CD4-positive, alpha-beta T cell (primary cell): ENCODE measurements at regions not wholly inside any gene's neighbourhood (a gene's known extent, or its start where the extent isn't known, plus 50 kb on each side); places are given as distances from the start of the nearest gene placed in this dataset.

ENCODE experiments used
- ATAC-seq: fragments of 200-7000 bp; cut with Tn5 transposase; one replicate; pipeline ENCODE4 v1.10.0; 2022; ENCODE audit warnings: mild to moderate bottlenecking; ENCODE audit not compliant: poor library complexity
- CTCF ChIA-PET: fragments of 350-600 bp; sonication (Branson Sonifier 250); formaldehyde crosslinking; loops from one replicate; lab custom pipeline; 2021; ENCODE audit warnings: antibody characterized with exemption, inconsistent platforms; lab: Charles Lee
- POLR2A ChIA-PET: fragments of 350-600 bp; sonication (Branson Sonifier 250); formaldehyde crosslinking; loops from one replicate; lab custom pipeline; 2021; ENCODE audit warnings: antibody characterized with exemption, inconsistent platforms; lab: Charles Lee
- DNase-seq, 14 experiments: peaks; one replicate each; pipeline ENCODE4 v3.0.0-alpha.2; 2013 to 2020; ENCODE audit warnings: mixed read lengths in 2 of 14
- H3K27ac ChIP-seq, 2 donors: one replicate each; pipeline versions ENCODE4 v1.5.1 to v1.7.0; 2013; ENCODE audit warnings: low read length in 2 of 2, low read depth in 1 of 2, mild to moderate bottlenecking in 1 of 2
- H3K27me3 ChIP-seq, 2 experiments: 1 replicate in 1 of 2; 2 replicates in 1 of 2; pipeline versions ENCODE4 v1.6.1 to v1.7.0; 2013; ENCODE audit warnings: low read length in 2 of 2, control low read depth in 1 of 2, mild to moderate bottlenecking in 1 of 2, moderate library complexity in 1 of 2; ENCODE audit not compliant: insufficient read depth in 2 of 2, control insufficient read depth in 1 of 2
- H3K36me3 ChIP-seq: one replicate; pipeline ENCODE4 v1.6.1; 2013; ENCODE audit warnings: low read length, control low read depth; ENCODE audit not compliant: insufficient read depth
- H3K4me1 ChIP-seq: one replicate; pipeline ENCODE4 v1.6.1; 2013; ENCODE audit warnings: low read length, control low read depth; ENCODE audit not compliant: insufficient read depth
- H3K4me3 ChIP-seq: one replicate; pipeline ENCODE4 v1.5.1; 2013; ENCODE audit warnings: mild to moderate bottlenecking, low read length, moderate library complexity
- H3K9me3 ChIP-seq, 2 experiments: 1 replicate in 1 of 2; 2 replicates in 1 of 2; pipeline versions ENCODE4 v1.6.1 to v1.7.0; 2013; ENCODE audit warnings: low read length in 2 of 2, mild to moderate bottlenecking in 2 of 2, control low read depth in 1 of 2, moderate library complexity in 1 of 2; ENCODE audit not compliant: control insufficient read depth in 1 of 2, insufficient read depth in 1 of 2
- H3K27ac Mint-ChIP-seq: one replicate; pipeline ENCODE4 v1.8.0; 2020; ENCODE audit warnings: mixed read lengths
- H3K27me3 Mint-ChIP-seq: one replicate; pipeline ENCODE4 v1.8.0; 2021; ENCODE audit warnings: mixed read lengths
- H3K36me3 Mint-ChIP-seq: one replicate; pipeline ENCODE4 v1.8.0; 2021; ENCODE audit warnings: low read depth, mixed read lengths
- H3K4me1 Mint-ChIP-seq: one replicate; pipeline ENCODE4 v1.8.0; 2021; ENCODE audit warnings: low read depth, mixed read lengths
- H3K4me3 Mint-ChIP-seq: one replicate; pipeline ENCODE4 v1.8.0; 2020; ENCODE audit warnings: mild to moderate bottlenecking, mixed read lengths
- H3K9me3 Mint-ChIP-seq: one replicate; pipeline ENCODE4 v1.8.0; 2020; ENCODE audit warnings: mixed read lengths
- CTCF ChIP-seq: fragments of 200-600 bp; IDR thresholded peaks from one replicate; pipeline ENCODE4 v1.8.0; 2022; ENCODE audit warnings: antibody characterized with exemption, mild to moderate bottlenecking
- intact Hi-C, 2 experiments: fragments of 100-400 bp; cut with DNase I in 1 of 2; cut with micrococcal nuclease in 1 of 2; formaldehyde crosslinking; loops; one replicate each; pipeline versions ENCODE4 v1.15.1 to v1.9.0; 2023 to 2025; cut with DNase I, micrococcal nuclease

- Mint-ChIP-seq H3K4me3 (no peak overlapping the region), H3K36me3 (no peaks in the 10 kb centered on the region), H3K27me3 (no peaks in the 10 kb centered on the region), H3K9me3 (peaks cover 12% of the 10 kb centered on the region), H3K27ac (no peak overlapping the region), H3K4me1 (no peaks in the 10 kb centered on the region)
- TF ChIP-seq CTCF: no peak
- ATAC-seq (no peak), DNase-seq (no peak)
- intact Hi-C loops: no loop called here
- Histone ChIP-seq H3K27ac (no peak overlapping the region), H3K36me3 (no peaks in the 10 kb centered on the region), H3K9me3 (peaks cover 0 to 4% of the 10 kb centered on the region in 2 experiments), H3K4me3 (no peak overlapping the region), H3K27me3 (no peaks in the 10 kb centered on the region), H3K4me1 (no peaks in the 10 kb centered on the region)
- ChIA-PET CTCF (no interaction called here), POLR2A (no interaction called here)
Observed at GRCh38 chr21:24590261-24590660, 1017.0 kb downstream of the MRPL39 start.

GRCh38 chr21:24583473-24583872 lies 1023.8 kb downstream of the MRPL39 start:
- Mint-ChIP-seq H3K36me3 (no peaks in the 10 kb centered on the region), H3K27ac (no peak overlapping the region), H3K27me3 (no peaks in the 10 kb centered on the region), H3K9me3 (peaks cover 9% of the 10 kb centered on the region), H3K4me3 (no peak overlapping the region), H3K4me1 (no peaks in the 10 kb centered on the region)
- ATAC-seq (no peak), DNase-seq (no peak)
- Histone ChIP-seq H3K36me3 (no peaks in the 10 kb centered on the region), H3K27me3 (no peaks in the 10 kb centered on the region), H3K9me3 (peaks cover 0 to 16% of the 10 kb centered on the region in 2 experiments), H3K27ac (no peak overlapping the region), H3K4me1 (no peaks in the 10 kb centered on the region), H3K4me3 (no peak overlapping the region)
- POLR2A ChIA-PET: no interaction called here
- intact Hi-C loops: no loop called here
- no peak for TF ChIP-seq CTCF
- CTCF ChIA-PET: no interaction called here

- Mint-ChIP-seq H3K27ac (no peak overlapping the region), H3K27me3 (no peaks in the 10 kb centered on the region), H3K9me3 (peaks cover 4% of the 10 kb centered on the region), H3K4me1 (no peaks in the 10 kb centered on the region), H3K36me3 (no peaks in the 10 kb centered on the region), H3K4me3 (no peak overlapping the region)
- ChIA-PET CTCF (no interaction called here), POLR2A (no interaction called here)
- no peak overlapping the region for H3K4me3 ChIP-seq
- DNase-seq (no peak), ATAC-seq (no peak)
- H3K27me3 ChIP-seq: no peaks in the 10 kb centered on the region
- no peak for TF ChIP-seq CTCF
- H3K36me3 ChIP-seq: no peaks in the 10 kb centered on the region
- intact Hi-C loops: no loop called here
- H3K4me1 ChIP-seq: no peaks in the 10 kb centered on the region
- H3K9me3 ChIP-seq: peaks cover 0 to 3% of the 10 kb centered on the region in 2 experiments
- H3K27ac ChIP-seq: no peak overlapping the region
Observed at GRCh38 chr21:24577301-24577700, 1030.0 kb downstream of the MRPL39 start.
